Spleen (tissue), 7 donors: ENCODE measurements at regions not wholly inside any gene's neighbourhood (a gene's known extent, or its start where the extent isn't known, plus 50 kb on each side); places are given as distances from the start of the nearest gene placed in this dataset.

Experiments used
- POLR2A ChIP-seq, 3 donors: fragments of 450-650 bp; IDR thresholded peaks; one replicate each; pipeline ENCODE4 v1.5.1; 2017; ENCODE audit warnings: antibody characterized with exemption in 3 of 3, mild to moderate bottlenecking in 1 of 3
- TF ChIP-seq, protein P1 (sequence below), 11 experiments: fragments of 200-600 bp in 7 of 11; fragments of 450-650 bp in 4 of 11; sonication (generic) in 4 of 11; IDR thresholded peaks in 8 of 11; conservative IDR thresholded peaks in 3 of 11; 1 replicate in 7 of 11; 2 replicates in 4 of 11; pipeline versions ENCODE4 v1.4.0 to v1.8.0; 2016 to 2021; ENCODE audit warnings: antibody characterized with exemption in 11 of 11, inconsistent platforms in 4 of 11, mild to moderate bottlenecking in 1 of 11
- donor health status: DM: no; HTN: no; CAD: no; lungs with moderate emphysema.
- donor health status: DM: no; HTN: no; CAD: no.
- donor health status: DM: no; HTN: no; CAD: no.

DNA sequence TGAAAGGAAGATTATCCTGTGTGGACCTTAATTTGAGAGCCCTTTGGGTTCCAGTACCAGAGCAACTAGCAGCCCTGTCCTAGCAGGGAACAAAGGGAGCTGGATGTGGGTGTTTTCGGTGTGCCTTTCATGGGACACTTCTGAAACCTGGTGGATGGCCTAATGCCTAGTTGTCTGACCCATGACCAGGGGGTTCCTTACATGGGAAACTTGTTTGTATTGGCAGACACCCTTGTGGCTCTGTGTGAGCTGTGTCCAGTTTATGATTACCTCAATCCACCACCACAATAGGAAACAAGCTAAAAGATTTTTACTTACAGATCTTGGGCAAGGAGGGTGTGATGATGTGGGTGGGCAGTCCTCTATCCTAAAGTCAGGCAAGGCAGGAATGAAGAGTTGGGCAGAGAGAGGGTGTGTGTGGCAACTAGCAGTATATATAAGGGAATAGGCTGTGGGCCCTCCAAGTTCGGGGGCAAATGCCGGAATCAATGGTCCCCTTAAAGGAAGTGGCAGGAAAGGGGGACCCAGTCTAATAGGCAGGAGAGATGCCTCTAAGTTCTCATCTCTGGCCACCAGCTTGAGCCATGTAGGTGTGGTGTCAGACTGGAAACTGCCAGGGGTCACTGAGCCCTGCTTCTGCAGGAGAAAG is 264.6 kb downstream of the QKI start:
- TF ChIP-seq, protein P1, sequence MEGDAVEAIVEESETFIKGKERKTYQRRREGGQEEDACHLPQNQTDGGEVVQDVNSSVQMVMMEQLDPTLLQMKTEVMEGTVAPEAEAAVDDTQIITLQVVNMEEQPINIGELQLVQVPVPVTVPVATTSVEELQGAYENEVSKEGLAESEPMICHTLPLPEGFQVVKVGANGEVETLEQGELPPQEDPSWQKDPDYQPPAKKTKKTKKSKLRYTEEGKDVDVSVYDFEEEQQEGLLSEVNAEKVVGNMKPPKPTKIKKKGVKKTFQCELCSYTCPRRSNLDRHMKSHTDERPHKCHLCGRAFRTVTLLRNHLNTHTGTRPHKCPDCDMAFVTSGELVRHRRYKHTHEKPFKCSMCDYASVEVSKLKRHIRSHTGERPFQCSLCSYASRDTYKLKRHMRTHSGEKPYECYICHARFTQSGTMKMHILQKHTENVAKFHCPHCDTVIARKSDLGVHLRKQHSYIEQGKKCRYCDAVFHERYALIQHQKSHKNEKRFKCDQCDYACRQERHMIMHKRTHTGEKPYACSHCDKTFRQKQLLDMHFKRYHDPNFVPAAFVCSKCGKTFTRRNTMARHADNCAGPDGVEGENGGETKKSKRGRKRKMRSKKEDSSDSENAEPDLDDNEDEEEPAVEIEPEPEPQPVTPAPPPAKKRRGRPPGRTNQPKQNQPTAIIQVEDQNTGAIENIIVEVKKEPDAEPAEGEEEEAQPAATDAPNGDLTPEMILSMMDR (IDR thresholded peaks at IDR 0.05 in 8 of 11, conservative IDR thresholded peaks at IDR 0.05 in 3 of 11) = no peak
- TF ChIP-seq POLR2A (IDR thresholded peaks at IDR 0.05) = no peak
